ENCODE measurements at regions not wholly inside any gene's neighbourhood (a gene's known extent, or its start where the extent isn't known, plus 50 kb on each side); places are given as distances from the start of the nearest gene placed in this dataset.
"Not testable (repeated sequence)": the region's sequence is repeated elsewhere in the genome, so short reads cannot be mapped to it uniquely, and the experiment has no call there.

- no peak for DNase-seq
- intact Hi-C loops (cut with DNase I): no loop called here
These were observed 281.0 kb upstream of the DEPDC1 start for GRCh38 chr1:68777851-68778250.

- intact Hi-C loops (cut with DNase I); DNase-seq: not testable (repeated sequence)
These were observed 283.0 kb upstream of the DEPDC1 start for GRCh38 chr1:68779841-68780240.

GRCh38 chr1:68780919-68781318, 284.0 kb upstream of the DEPDC1 start:
- intact Hi-C loops (cut with DNase I): no loop called here
- DNase-seq: no peak

GRCh38 chr1:68782890-68783289, 286.0 kb upstream of the DEPDC1 start:
- DNase-seq: no peak
- intact Hi-C loops (cut with DNase I): no loop called here

- no peak for DNase-seq
- intact Hi-C loops (cut with DNase I): no loop called here
These were observed 288.4 kb upstream of the DEPDC1 start for GRCh38 chr1:68785328-68785727.

- DNase-seq: no peak
- intact Hi-C loops (cut with DNase I): no loop called here
These were observed 291.9 kb upstream of the DEPDC1 start for GRCh38 chr1:68788762-68789161.

GRCh38 chr1:68791800-68792199, 294.9 kb upstream of the DEPDC1 start:
- DNase-seq: no peak
- intact Hi-C loops (cut with DNase I): no loop called here

GRCh38 chr1:68795956-68796355, 299.1 kb upstream of the DEPDC1 start:
- DNase-seq: no peak

GRCh38 chr1:68796888-68797287, 300.0 kb upstream of the DEPDC1 start:
- intact Hi-C loops (cut with DNase I): no loop called here
- DNase-seq: no peak

More at GRCh38 chr1:68795956-68796355, 299.1 kb upstream of the DEPDC1 start:
- intact Hi-C loops (cut with DNase I): no loop called here

- intact Hi-C loops (cut with DNase I): no loop called here
- DNase-seq: no peak
These were observed 301.2 kb upstream of the DEPDC1 start for GRCh38 chr1:68798071-68798470.

- intact Hi-C loops (cut with DNase I): no loop called here
- no peak for DNase-seq
These were observed 302.2 kb upstream of the DEPDC1 start for GRCh38 chr1:68799096-68799495.

GRCh38 chr1:68800182-68800581, 303.3 kb upstream of the DEPDC1 start:
- intact Hi-C loops (cut with DNase I): no loop called here
- DNase-seq: no peak

GRCh38 chr1:68801440-68801839, 304.6 kb upstream of the DEPDC1 start:
- intact Hi-C loops (cut with DNase I): no loop called here

GRCh38 chr1:68805097-68805641, 308.3 kb upstream of the DEPDC1 start:
- intact Hi-C loops (cut with DNase I): no loop called here
- no peak for DNase-seq

More at GRCh38 chr1:68801440-68801839, 304.6 kb upstream of the DEPDC1 start:
- DNase-seq: no peak

- peak in 4 of 10 donors; percentile 22 to 88 (median 71) for DNase-seq
- intact Hi-C loops (cut with DNase I): no loop called here
These were observed 311.5 kb upstream of the DEPDC1 start for GRCh38 chr1:68808351-68808750.

GRCh38 chr1:68811806-68812205, 314.9 kb upstream of the DEPDC1 start:
- DNase-seq: peak in 7 of 10 donors; percentile 28 to 92 (median 54)
- intact Hi-C loops (cut with DNase I): loop anchor here (10.0 kb wide), 1 partner anchor 1333 kb away; no protein-coding TSS in a partner anchor

GRCh38 chr1:68812333-68812732, 315.5 kb upstream of the DEPDC1 start:
- DNase-seq: no peak

GRCh38 chr1:68814067-68814466, 317.2 kb upstream of the DEPDC1 start:
- intact Hi-C loops (cut with DNase I): loop anchor here (10.0 kb wide), 1 partner anchor 1331 kb away; no protein-coding TSS in a partner anchor
- DNase-seq: no peak

More at GRCh38 chr1:68812333-68812732, 315.5 kb upstream of the DEPDC1 start:
- intact Hi-C loops (cut with DNase I): loop anchor here (10.0 kb wide), 1 partner anchor 1332 kb away; no protein-coding TSS in a partner anchor

GRCh38 chr1:68815632-68816031, 318.8 kb upstream of the DEPDC1 start:
- DNase-seq: no peak

GRCh38 chr1:68817505-68818210, 320.8 kb upstream of the DEPDC1 start:
- intact Hi-C loops (cut with DNase I): loop anchor here (10.0 kb wide), 1 partner anchor 1327 kb away; no protein-coding TSS in a partner anchor
- peak in 1 of 10 donors; percentile 52 for DNase-seq

More at GRCh38 chr1:68815632-68816031, 318.8 kb upstream of the DEPDC1 start:
- intact Hi-C loops (cut with DNase I): loop anchor here (10.0 kb wide), 1 partner anchor 1329 kb away; no protein-coding TSS in a partner anchor

- peak in 1 of 10 donors; percentile 38 for DNase-seq
- intact Hi-C loops (cut with DNase I): loop anchor here (10.0 kb wide), 1 partner anchor 1325 kb away; no protein-coding TSS in a partner anchor
These were observed 322.4 kb upstream of the DEPDC1 start for GRCh38 chr1:68819190-68819829.
